ENCODE measurements at regions not wholly inside any gene's neighbourhood (a gene's known extent, or its start where the extent isn't known, plus 50 kb on each side); places are given as distances from the start of the nearest gene placed in this dataset.
"Not testable (repeated sequence)": the region's sequence is repeated elsewhere in the genome, so short reads cannot be mapped to it uniquely, and the experiment has no call there.

DNA sequence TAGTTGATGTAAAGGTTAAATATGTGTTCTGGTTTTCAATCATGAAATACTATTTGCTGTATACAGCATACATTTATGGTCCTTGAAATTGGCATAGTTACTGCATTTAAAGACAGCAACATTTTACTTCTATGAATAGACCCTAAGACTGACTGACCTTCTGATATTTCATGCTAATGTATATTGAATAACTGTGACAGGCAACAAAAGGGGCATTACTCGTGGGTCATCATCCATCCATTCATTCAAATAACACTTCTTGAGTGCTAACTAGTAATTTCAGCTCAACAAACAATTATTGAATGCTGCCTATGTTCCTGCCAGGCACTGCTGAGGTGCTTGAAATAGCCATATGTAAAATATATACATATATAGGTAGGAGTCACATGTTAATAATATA, 92.8 kb upstream of the ADAMTS3 start:
- no peak overlapping the region for H3K27ac ChIP-seq
- no peak for DNase-seq
- TF ChIP-seq, protein P1, sequence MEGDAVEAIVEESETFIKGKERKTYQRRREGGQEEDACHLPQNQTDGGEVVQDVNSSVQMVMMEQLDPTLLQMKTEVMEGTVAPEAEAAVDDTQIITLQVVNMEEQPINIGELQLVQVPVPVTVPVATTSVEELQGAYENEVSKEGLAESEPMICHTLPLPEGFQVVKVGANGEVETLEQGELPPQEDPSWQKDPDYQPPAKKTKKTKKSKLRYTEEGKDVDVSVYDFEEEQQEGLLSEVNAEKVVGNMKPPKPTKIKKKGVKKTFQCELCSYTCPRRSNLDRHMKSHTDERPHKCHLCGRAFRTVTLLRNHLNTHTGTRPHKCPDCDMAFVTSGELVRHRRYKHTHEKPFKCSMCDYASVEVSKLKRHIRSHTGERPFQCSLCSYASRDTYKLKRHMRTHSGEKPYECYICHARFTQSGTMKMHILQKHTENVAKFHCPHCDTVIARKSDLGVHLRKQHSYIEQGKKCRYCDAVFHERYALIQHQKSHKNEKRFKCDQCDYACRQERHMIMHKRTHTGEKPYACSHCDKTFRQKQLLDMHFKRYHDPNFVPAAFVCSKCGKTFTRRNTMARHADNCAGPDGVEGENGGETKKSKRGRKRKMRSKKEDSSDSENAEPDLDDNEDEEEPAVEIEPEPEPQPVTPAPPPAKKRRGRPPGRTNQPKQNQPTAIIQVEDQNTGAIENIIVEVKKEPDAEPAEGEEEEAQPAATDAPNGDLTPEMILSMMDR (IDR thresholded peaks at IDR 0.05; ENCODE audit: low read depth, low read length, missing control alignments), result no peak
- in situ Hi-C loops (cut with HindIII; ENCODE audit: low pct_ligation_motif_present, low sequenced_read_pairs), result no loop called here
- H3K27me3 ChIP-seq (replicated peaks), result no peaks in the 10 kb centered on the region
- H3K36me3 ChIP-seq (replicated peaks), result no peaks in the 10 kb centered on the region
- H3K4me3 ChIP-seq (ENCODE audit: low read depth, low read length), result no peak overlapping the region

DNA sequence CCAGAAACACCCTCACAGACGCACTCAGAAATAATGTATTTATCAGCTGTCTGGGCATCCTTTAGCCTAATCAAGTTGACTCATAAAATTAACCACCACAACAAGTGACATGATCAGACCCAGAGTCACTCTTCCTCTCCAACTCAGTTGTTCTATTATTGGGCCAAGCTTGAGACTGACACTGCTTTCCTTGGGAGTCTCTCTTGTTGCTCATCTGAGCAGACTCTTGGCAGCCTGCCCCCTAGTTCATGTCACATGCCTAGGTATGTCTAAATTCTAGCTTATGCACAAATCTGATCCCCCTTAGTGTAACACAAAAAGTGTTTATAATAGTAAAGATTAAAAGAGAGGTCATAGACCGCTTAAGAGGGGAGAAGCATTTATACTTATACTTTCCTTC, 72.6 kb upstream of the ADAMTS3 start:
- H3K27ac ChIP-seq, result no peak overlapping the region
- no peaks in the 10 kb centered on the region for H3K27me3 ChIP-seq (replicated peaks)
- TF ChIP-seq, protein P1 (IDR thresholded peaks at IDR 0.05; ENCODE audit: low read depth, low read length, missing control alignments), result no peak
- no peak overlapping the region for H3K4me3 ChIP-seq (ENCODE audit: low read depth, low read length)
- in situ Hi-C loops (cut with HindIII; ENCODE audit: low pct_ligation_motif_present, low sequenced_read_pairs), result no loop called here
- DNase-seq, result no peak
- H3K36me3 ChIP-seq (replicated peaks), result no peaks in the 10 kb centered on the region

DNA sequence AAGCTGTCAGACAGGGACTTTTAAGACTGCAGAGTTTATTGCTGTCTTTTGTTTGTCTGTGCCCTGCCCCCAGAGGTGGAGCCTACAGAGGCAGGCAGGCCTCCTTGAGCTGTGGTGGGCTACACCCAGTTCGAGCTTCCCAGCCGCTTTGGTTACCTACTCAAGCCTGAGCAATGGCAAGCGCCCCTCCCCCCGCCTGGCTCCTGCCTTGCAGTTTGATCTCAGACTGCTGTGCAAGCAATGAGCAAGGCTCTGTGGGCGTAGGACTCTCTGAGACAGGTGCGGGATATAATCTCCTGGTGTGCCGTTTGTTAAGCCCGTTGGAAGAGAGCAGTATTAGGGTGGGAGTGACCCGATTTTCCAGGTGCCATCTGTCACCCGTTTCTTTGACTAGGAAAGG, 67.8 kb upstream of the ADAMTS3 start:
- DNase-seq; in situ Hi-C loops (cut with HindIII; ENCODE audit: low pct_ligation_motif_present, low sequenced_read_pairs); H3K4me3 ChIP-seq (ENCODE audit: low read depth, low read length): not testable (repeated sequence)

DNA sequence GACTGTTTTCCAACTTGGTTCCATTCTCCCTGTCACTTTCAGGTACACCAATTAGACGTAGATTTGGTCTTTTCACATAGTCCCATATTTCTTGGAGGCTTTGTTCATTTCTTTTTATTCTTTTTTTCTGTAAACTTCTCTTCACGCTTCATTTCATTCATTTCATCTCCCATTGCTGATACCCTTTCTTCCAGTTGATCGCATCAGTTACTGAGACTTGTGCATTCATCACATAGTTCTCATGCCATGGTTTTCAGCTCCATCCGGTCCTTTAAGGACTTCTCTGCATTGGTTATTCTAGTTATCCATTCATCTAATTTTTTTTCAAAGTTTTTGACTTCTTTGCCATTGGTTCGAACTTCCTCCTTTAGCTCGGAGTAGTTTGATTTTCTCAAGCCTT, 66.9 kb upstream of the ADAMTS3 start:
- H3K27me3 ChIP-seq (replicated peaks); H3K4me3 ChIP-seq (ENCODE audit: low read depth, low read length); DNase-seq; H3K36me3 ChIP-seq (replicated peaks); in situ Hi-C loops (cut with HindIII; ENCODE audit: low pct_ligation_motif_present, low sequenced_read_pairs); H3K27ac ChIP-seq: not testable (repeated sequence)

More for the DNA sequence above, 67.8 kb upstream of the ADAMTS3 start:
- not testable (repeated sequence) for H3K27me3 ChIP-seq (replicated peaks); H3K27ac ChIP-seq; H3K36me3 ChIP-seq (replicated peaks)

DNA sequence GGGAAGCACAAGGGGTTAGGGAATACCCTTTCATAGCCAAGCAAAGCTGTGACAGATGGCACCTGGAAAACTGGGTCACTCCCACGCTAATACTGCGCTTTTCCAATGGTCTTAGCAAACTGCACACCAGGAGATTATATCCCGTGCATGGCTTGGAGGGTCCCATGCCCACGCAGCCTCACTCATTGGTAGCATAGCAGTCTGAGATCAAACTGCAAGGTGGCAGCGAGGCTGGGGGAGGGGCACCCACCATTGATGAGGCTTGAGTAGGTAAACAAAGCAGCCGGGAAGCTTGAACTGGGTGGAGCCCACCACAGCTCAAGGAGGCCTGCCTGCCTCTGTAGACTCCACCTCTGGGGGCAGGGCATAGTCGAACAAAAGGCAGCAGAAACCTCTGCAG, 63.2 kb upstream of the ADAMTS3 start:
- in situ Hi-C loops (cut with HindIII; ENCODE audit: low pct_ligation_motif_present, low sequenced_read_pairs), result not testable (repeated sequence)

DNA sequence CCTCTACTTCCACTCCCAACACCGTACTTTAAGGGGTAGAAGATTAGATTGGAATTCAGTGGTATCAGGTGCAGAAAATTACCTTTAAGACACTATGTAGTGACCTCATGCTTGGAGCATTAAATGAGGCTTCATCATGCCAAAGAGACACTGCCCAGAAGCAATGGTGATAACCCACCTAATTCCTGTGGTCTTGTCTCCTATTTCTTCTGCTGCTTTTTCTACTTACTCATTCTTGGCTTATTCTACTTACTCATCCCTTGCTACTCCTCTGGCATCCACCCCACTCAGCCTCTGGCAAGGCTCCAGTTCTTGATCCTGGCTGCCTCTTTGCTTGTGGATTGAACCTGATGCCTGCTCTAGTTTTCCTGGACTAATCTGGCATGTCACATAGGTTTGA, 62.3 kb upstream of the ADAMTS3 start:
- in situ Hi-C loops (cut with HindIII; ENCODE audit: low pct_ligation_motif_present, low sequenced_read_pairs), result no loop called here
- no peak overlapping the region for H3K4me3 ChIP-seq (ENCODE audit: low read depth, low read length)
- TF ChIP-seq, protein P1 (IDR thresholded peaks at IDR 0.05; ENCODE audit: low read depth, low read length, missing control alignments), result no peak
- no peaks in the 10 kb centered on the region for H3K36me3 ChIP-seq (replicated peaks)
- peak; percentile 89 for DNase-seq
- H3K27ac ChIP-seq, result no peak overlapping the region
- peaks cover 4% of the 10 kb centered on the region for H3K27me3 ChIP-seq (replicated peaks)

More for the DNA sequence above, 63.2 kb upstream of the ADAMTS3 start:
- not testable (repeated sequence) for H3K36me3 ChIP-seq (replicated peaks); H3K27me3 ChIP-seq (replicated peaks); H3K27ac ChIP-seq; H3K4me3 ChIP-seq (ENCODE audit: low read depth, low read length); DNase-seq

GRCh38 chr4:72629540-72629939, 60.5 kb upstream of the ADAMTS3 start:
- TF ChIP-seq, protein P1 (IDR thresholded peaks at IDR 0.05; ENCODE audit: low read depth, low read length, missing control alignments), result no peak
- no peak overlapping the region for H3K4me3 ChIP-seq (ENCODE audit: low read depth, low read length)
- no peak for DNase-seq
- no peak overlapping the region for H3K27ac ChIP-seq
- H3K27me3 ChIP-seq (replicated peaks), result peaks cover 4% of the 10 kb centered on the region
- no peaks in the 10 kb centered on the region for H3K36me3 ChIP-seq (replicated peaks)
- in situ Hi-C loops (cut with HindIII; ENCODE audit: low pct_ligation_motif_present, low sequenced_read_pairs), result no loop called here
